DOHH2 (cell line): ENCODE measurements at regions not wholly inside any gene's neighbourhood (a gene's known extent, or its start where the extent isn't known, plus 50 kb on each side); places are given as distances from the start of the nearest gene placed in this dataset.

Source experiments
- EZH2phosphoT487 ChIP-seq: fragments of 200-600 bp; sonication (generic); IDR thresholded peaks from 2 replicates; pipeline ENCODE4 v1.6.1; 2017; ENCODE audit warnings: borderline replicate concordance, mild to moderate bottlenecking, antibody characterized with exemption, low read length, moderate library complexity, mixed read lengths
- TF ChIP-seq, protein P1 (sequence below): fragments of 200-600 bp; sonication (generic); IDR thresholded peaks from one replicate; pipeline ENCODE4 v1.5.1; 2014; ENCODE audit warnings: antibody characterized with exemption, mild to moderate bottlenecking, low read depth, low read length; ENCODE audit not compliant: poor library complexity, severe bottlenecking

DNA sequence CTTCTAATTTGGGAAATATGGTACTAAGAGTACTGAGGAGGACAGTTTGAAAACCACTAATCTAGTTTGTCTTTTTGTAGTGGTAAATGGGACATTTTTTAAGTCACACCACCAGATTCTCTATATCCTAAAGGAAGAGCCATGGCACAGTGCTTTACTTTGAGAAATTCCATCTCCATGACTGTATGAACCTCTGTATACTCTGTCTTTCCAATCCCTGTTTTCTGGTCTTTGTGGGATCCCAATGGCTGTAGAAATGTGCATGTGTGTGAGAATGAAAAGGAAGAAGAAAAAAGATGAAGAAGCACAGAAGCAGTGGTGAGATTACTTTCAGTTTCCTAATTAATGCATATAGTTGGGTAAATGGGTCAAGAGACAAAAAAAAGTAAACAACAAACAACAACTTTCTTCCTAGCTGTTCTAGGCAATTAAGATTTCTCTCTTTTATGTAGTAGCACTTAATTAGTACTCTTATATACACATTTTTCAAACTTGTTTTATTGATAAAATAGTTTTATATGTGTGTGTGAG, 141.2 kb upstream of the HCRTR2 start:
- TF ChIP-seq, protein P1, sequence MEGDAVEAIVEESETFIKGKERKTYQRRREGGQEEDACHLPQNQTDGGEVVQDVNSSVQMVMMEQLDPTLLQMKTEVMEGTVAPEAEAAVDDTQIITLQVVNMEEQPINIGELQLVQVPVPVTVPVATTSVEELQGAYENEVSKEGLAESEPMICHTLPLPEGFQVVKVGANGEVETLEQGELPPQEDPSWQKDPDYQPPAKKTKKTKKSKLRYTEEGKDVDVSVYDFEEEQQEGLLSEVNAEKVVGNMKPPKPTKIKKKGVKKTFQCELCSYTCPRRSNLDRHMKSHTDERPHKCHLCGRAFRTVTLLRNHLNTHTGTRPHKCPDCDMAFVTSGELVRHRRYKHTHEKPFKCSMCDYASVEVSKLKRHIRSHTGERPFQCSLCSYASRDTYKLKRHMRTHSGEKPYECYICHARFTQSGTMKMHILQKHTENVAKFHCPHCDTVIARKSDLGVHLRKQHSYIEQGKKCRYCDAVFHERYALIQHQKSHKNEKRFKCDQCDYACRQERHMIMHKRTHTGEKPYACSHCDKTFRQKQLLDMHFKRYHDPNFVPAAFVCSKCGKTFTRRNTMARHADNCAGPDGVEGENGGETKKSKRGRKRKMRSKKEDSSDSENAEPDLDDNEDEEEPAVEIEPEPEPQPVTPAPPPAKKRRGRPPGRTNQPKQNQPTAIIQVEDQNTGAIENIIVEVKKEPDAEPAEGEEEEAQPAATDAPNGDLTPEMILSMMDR: no peak
- TF ChIP-seq EZH2phosphoT487: no peak
